GM23338 (cell line): ENCODE measurements at regions not wholly inside any gene's neighbourhood (a gene's known extent, or its start where the extent isn't known, plus 50 kb on each side); places are given as distances from the start of the nearest gene placed in this dataset.

Source experiments
- ATAC-seq: fragments of 200-7000 bp; cut with Tn5 transposase; 3 replicates; pipeline ENCODE4 v1.9.1; 2020
- DNase-seq: peaks from one replicate; pipeline ENCODE4 v3.0.0-alpha.2; 2015; ENCODE audit warnings: low spot score
- H2AFZ ChIP-seq: fragments of 200-600 bp; sonication (generic); 2 replicates; pipeline ENCODE4 v1.8.0; 2016; ENCODE audit warnings: antibody characterized with exemption, mild to moderate bottlenecking, moderate library complexity
- H3F3A ChIP-seq: fragments of 200-600 bp; sonication (generic); replicated peaks from 2 replicates; pipeline ENCODE4 v1.8.0; 2017; ENCODE audit warnings: antibody characterized with exemption, mixed run types, low read depth
- H3K27ac ChIP-seq: fragments of 200-600 bp; sonication (generic); 2 replicates; pipeline ENCODE4 v1.6.1; 2016; ENCODE audit warnings: low read depth
- H3K27me3 ChIP-seq: fragments of 200-600 bp; sonication (generic); 2 replicates; pipeline ENCODE4 v1.8.0; 2016; ENCODE audit warnings: mild to moderate bottlenecking, mixed run types, moderate library complexity; ENCODE audit not compliant: insufficient read depth
- H3K36me3 ChIP-seq: fragments of 200-600 bp; sonication (generic); 2 replicates; pipeline ENCODE4 v1.8.0; 2016; ENCODE audit warnings: mild to moderate bottlenecking; ENCODE audit not compliant: insufficient read depth
- H3K4me1 ChIP-seq: fragments of 200-600 bp; sonication (generic); 2 replicates; pipeline ENCODE4 v1.8.0; 2016; ENCODE audit warnings: mild to moderate bottlenecking, moderate library complexity; ENCODE audit not compliant: insufficient read depth
- H3K4me2 ChIP-seq: fragments of 200-600 bp; sonication (generic); 2 replicates; pipeline ENCODE4 v1.7.1; 2017; ENCODE audit warnings: mixed run types
- H3K4me3 ChIP-seq: fragments of 200-600 bp; sonication (generic); 2 replicates; pipeline ENCODE4 v1.6.1; 2016; ENCODE audit warnings: mixed run types
- H3K79me2 ChIP-seq: fragments of 200-600 bp; sonication (generic); replicated peaks from 2 replicates; pipeline ENCODE4 v1.8.0; 2017; ENCODE audit warnings: mild to moderate bottlenecking; ENCODE audit not compliant: insufficient read depth
- H3K9me2 ChIP-seq: fragments of 200-600 bp; sonication (generic); 2 replicates; pipeline ENCODE4 v1.8.0; 2017; ENCODE audit not compliant: insufficient read depth
- H4K20me1 ChIP-seq: fragments of 200-600 bp; sonication (generic); replicated peaks from 2 replicates; pipeline ENCODE4 v1.8.0; 2017; ENCODE audit warnings: mild to moderate bottlenecking; ENCODE audit not compliant: insufficient read depth
- H3K27ac Mint-ChIP-seq: 2 replicates; pipeline ENCODE4 v1.8.0; 2020; ENCODE audit warnings: inconsistent platforms, mild to moderate bottlenecking, moderate library complexity, mixed read lengths
- H3K27me3 Mint-ChIP-seq: 3 replicates; pipeline ENCODE4 v1.8.0; 2022; ENCODE audit warnings: low read depth, mild to moderate bottlenecking, moderate library complexity, mixed read lengths, inconsistent platforms; ENCODE audit not compliant: insufficient read depth, poor library complexity
- H3K36me3 Mint-ChIP-seq: 3 replicates; pipeline ENCODE4 v1.8.0; 2021; ENCODE audit warnings: low read depth, mild to moderate bottlenecking, inconsistent platforms, moderate library complexity, mixed read lengths
- H3K4me1 Mint-ChIP-seq: 3 replicates; pipeline ENCODE4 v1.8.0; 2020; ENCODE audit warnings: mild to moderate bottlenecking, inconsistent platforms, mixed read lengths
- H3K4me3 Mint-ChIP-seq: 3 replicates; pipeline ENCODE4 v1.8.0; 2021; ENCODE audit warnings: moderate library complexity, mild to moderate bottlenecking, inconsistent platforms, mixed read lengths
- H3K9me3 Mint-ChIP-seq: 3 replicates; pipeline ENCODE4 v1.8.0; 2020; ENCODE audit warnings: moderate library complexity, mild to moderate bottlenecking, inconsistent platforms, mixed read lengths
- EZH2 ChIP-seq: fragments of 200-600 bp; sonication (generic); IDR thresholded peaks from one replicate; pipeline ENCODE4 v1.8.0; 2017; ENCODE audit warnings: antibody characterized with exemption, mild to moderate bottlenecking, low read depth; ENCODE audit not compliant: unreplicated experiment
- EZH2phosphoT487 ChIP-seq: fragments of 200-600 bp; sonication (generic); IDR thresholded peaks from one replicate; pipeline ENCODE4 v1.8.1; 2018; ENCODE audit warnings: antibody characterized with exemption; ENCODE audit not compliant: unreplicated experiment
- JUNB ChIP-seq: IDR thresholded peaks from one replicate; pipeline ENCODE4 v1.6.1; 2016; ENCODE audit warnings: antibody characterized with exemption; ENCODE audit not compliant: unreplicated experiment
- NANOG ChIP-seq: IDR thresholded peaks from 2 replicates; pipeline ENCODE4 v1.6.1; 2016; ENCODE audit warnings: antibody characterized with exemption, borderline replicate concordance
- POLR2AphosphoS5 ChIP-seq: IDR thresholded peaks from 2 replicates; pipeline ENCODE4 v1.6.1; 2016; ENCODE audit warnings: antibody characterized with exemption, low read depth
- STAT1 ChIP-seq: IDR thresholded peaks from one replicate; pipeline ENCODE4 v1.6.1; 2016; ENCODE audit warnings: antibody characterized with exemption; ENCODE audit not compliant: unreplicated experiment
- ZNF114 ChIP-seq: fragments of 250-450 bp; sonication (Bioruptor Pico); IDR thresholded peaks from 2 replicates; pipeline ENCODE4 v1.5.0; 2020; ENCODE audit warnings: mild to moderate bottlenecking, moderate library complexity
- TF ChIP-seq, protein P1 (sequence below), 2 experiments: fragments of 200-600 bp in 1 of 2; sonication (generic) in 1 of 2; conservative IDR thresholded peaks; 2 replicates each; pipeline versions ENCODE4 v1.5.1 to v1.6.1; 2016 to 2017; ENCODE audit warnings: antibody characterized with exemption in 2 of 2, low read depth in 2 of 2, mild to moderate bottlenecking in 2 of 2, moderate library complexity in 1 of 2
- TF ChIP-seq, protein P2 (sequence below): IDR thresholded peaks from 2 replicates; pipeline ENCODE4 v1.6.1; 2016; ENCODE audit warnings: antibody characterized with exemption
- TF ChIP-seq, protein P3 (sequence below): fragments of 250-450 bp; sonication (Bioruptor Pico); IDR thresholded peaks from 2 replicates; pipeline ENCODE4 v1.5.0; 2020; ENCODE audit warnings: mild to moderate bottlenecking, moderate library complexity
- TF ChIP-seq, protein P4 (sequence below): IDR thresholded peaks from one replicate; pipeline ENCODE4 v1.6.1; 2018; ENCODE audit warnings: antibody characterized with exemption; ENCODE audit not compliant: unreplicated experiment

DNA sequence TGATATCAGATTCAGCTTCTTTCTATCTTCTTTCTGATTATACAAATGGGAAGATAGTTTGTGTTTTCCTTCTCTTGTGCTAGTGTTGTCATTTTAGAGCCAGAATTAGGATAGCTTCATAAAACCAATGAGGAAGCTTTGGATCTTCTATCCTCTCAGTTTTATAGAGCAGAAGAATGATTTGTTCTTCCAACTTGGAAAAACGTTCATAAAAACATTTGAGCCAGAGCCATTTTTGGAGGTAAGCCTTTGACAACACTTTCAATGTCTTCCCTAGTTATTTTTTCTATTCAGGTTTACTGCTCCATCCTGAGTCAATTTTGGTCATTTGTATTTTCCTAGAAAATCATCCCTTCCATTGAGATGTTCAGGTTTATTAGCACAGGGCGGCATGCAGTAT, 91.2 kb upstream of the MYOCD start:
- no peak for DNase-seq
- H3K4me3 ChIP-seq, result no peak overlapping the region
- H2AFZ ChIP-seq, result no peak overlapping the region
- H3K4me3 Mint-ChIP-seq, result no peak overlapping the region
- no peaks in the 10 kb centered on the region for H3K9me3 Mint-ChIP-seq
- no peaks in the 10 kb centered on the region for H3K79me2 ChIP-seq
- no peaks in the 10 kb centered on the region for H3F3A ChIP-seq
- no peaks in the 10 kb centered on the region for H4K20me1 ChIP-seq
- no peaks in the 10 kb centered on the region for H3K36me3 ChIP-seq
- no peak overlapping the region for H3K27ac Mint-ChIP-seq
- H3K4me2 ChIP-seq, result no peak overlapping the region
- peaks cover 3% of the 10 kb centered on the region for H3K27me3 Mint-ChIP-seq
- no peak for ATAC-seq
- TF ChIP-seq NANOG (no peak), POLR2AphosphoS5 (no peak), EZH2phosphoT487 (no peak), ZNF114 (CRISPR knock-in tag) (no peak), STAT1 (no peak), JUNB (no peak), EZH2 (no peak)
- TF ChIP-seq, protein P1, sequence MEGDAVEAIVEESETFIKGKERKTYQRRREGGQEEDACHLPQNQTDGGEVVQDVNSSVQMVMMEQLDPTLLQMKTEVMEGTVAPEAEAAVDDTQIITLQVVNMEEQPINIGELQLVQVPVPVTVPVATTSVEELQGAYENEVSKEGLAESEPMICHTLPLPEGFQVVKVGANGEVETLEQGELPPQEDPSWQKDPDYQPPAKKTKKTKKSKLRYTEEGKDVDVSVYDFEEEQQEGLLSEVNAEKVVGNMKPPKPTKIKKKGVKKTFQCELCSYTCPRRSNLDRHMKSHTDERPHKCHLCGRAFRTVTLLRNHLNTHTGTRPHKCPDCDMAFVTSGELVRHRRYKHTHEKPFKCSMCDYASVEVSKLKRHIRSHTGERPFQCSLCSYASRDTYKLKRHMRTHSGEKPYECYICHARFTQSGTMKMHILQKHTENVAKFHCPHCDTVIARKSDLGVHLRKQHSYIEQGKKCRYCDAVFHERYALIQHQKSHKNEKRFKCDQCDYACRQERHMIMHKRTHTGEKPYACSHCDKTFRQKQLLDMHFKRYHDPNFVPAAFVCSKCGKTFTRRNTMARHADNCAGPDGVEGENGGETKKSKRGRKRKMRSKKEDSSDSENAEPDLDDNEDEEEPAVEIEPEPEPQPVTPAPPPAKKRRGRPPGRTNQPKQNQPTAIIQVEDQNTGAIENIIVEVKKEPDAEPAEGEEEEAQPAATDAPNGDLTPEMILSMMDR (conservative IDR thresholded peaks at IDR 0.05; ENCODE audit: low read depth in 2 of 2), result no peak
- TF ChIP-seq, protein P2, sequence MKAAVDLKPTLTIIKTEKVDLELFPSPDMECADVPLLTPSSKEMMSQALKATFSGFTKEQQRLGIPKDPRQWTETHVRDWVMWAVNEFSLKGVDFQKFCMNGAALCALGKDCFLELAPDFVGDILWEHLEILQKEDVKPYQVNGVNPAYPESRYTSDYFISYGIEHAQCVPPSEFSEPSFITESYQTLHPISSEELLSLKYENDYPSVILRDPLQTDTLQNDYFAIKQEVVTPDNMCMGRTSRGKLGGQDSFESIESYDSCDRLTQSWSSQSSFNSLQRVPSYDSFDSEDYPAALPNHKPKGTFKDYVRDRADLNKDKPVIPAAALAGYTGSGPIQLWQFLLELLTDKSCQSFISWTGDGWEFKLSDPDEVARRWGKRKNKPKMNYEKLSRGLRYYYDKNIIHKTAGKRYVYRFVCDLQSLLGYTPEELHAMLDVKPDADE, result no peak
- TF ChIP-seq, protein P3, sequence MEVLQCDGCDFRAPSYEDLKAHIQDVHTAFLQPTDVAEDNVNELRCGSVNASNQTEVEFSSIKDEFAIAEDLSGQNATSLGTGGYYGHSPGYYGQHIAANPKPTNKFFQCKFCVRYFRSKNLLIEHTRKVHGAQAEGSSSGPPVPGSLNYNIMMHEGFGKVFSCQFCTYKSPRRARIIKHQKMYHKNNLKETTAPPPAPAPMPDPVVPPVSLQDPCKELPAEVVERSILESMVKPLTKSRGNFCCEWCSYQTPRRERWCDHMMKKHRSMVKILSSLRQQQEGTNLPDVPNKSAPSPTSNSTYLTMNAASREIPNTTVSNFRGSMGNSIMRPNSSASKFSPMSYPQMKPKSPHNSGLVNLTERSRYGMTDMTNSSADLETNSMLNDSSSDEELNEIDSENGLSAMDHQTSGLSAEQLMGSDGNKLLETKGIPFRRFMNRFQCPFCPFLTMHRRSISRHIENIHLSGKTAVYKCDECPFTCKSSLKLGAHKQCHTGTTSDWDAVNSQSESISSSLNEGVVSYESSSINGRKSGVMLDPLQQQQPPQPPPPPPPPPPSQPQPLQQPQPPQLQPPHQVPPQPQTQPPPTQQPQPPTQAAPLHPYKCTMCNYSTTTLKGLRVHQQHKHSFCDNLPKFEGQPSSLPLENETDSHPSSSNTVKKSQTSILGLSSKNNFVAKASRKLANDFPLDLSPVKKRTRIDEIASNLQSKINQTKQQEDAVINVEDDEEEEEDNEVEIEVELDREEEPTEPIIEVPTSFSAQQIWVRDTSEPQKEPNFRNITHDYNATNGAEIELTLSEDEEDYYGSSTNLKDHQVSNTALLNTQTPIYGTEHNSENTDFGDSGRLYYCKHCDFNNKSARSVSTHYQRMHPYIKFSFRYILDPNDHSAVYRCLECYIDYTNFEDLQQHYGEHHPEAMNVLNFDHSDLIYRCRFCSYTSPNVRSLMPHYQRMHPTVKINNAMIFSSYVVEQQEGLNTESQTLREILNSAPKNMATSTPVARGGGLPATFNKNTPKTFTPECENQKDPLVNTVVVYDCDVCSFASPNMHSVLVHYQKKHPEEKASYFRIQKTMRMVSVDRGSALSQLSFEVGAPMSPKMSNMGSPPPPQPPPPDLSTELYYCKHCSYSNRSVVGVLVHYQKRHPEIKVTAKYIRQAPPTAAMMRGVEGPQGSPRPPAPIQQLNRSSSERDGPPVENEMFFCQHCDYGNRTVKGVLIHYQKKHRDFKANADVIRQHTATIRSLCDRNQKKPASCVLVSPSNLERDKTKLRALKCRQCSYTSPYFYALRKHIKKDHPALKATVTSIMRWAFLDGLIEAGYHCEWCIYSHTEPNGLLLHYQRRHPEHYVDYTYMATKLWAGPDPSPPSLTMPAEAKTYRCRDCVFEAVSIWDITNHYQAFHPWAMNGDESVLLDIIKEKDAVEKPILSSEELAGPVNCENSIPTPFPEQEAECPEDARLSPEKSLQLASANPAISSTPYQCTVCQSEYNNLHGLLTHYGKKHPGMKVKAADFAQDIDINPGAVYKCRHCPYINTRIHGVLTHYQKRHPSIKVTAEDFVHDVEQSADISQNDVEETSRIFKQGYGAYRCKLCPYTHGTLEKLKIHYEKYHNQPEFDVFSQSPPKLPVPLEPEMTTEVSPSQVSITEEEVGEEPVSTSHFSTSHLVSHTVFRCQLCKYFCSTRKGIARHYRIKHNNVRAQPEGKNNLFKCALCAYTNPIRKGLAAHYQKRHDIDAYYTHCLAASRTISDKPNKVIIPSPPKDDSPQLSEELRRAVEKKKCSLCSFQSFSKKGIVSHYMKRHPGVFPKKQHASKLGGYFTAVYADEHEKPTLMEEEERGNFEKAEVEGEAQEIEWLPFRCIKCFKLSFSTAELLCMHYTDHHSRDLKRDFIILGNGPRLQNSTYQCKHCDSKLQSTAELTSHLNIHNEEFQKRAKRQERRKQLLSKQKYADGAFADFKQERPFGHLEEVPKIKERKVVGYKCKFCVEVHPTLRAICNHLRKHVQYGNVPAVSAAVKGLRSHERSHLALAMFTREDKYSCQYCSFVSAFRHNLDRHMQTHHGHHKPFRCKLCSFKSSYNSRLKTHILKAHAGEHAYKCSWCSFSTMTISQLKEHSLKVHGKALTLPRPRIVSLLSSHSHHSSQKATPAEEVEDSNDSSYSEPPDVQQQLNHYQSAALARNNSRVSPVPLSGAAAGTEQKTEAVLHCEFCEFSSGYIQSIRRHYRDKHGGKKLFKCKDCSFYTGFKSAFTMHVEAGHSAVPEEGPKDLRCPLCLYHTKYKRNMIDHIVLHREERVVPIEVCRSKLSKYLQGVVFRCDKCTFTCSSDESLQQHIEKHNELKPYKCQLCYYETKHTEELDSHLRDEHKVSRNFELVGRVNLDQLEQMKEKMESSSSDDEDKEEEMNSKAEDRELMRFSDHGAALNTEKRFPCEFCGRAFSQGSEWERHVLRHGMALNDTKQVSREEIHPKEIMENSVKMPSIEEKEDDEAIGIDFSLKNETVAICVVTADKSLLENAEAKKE, result no peak
- TF ChIP-seq, protein P4, sequence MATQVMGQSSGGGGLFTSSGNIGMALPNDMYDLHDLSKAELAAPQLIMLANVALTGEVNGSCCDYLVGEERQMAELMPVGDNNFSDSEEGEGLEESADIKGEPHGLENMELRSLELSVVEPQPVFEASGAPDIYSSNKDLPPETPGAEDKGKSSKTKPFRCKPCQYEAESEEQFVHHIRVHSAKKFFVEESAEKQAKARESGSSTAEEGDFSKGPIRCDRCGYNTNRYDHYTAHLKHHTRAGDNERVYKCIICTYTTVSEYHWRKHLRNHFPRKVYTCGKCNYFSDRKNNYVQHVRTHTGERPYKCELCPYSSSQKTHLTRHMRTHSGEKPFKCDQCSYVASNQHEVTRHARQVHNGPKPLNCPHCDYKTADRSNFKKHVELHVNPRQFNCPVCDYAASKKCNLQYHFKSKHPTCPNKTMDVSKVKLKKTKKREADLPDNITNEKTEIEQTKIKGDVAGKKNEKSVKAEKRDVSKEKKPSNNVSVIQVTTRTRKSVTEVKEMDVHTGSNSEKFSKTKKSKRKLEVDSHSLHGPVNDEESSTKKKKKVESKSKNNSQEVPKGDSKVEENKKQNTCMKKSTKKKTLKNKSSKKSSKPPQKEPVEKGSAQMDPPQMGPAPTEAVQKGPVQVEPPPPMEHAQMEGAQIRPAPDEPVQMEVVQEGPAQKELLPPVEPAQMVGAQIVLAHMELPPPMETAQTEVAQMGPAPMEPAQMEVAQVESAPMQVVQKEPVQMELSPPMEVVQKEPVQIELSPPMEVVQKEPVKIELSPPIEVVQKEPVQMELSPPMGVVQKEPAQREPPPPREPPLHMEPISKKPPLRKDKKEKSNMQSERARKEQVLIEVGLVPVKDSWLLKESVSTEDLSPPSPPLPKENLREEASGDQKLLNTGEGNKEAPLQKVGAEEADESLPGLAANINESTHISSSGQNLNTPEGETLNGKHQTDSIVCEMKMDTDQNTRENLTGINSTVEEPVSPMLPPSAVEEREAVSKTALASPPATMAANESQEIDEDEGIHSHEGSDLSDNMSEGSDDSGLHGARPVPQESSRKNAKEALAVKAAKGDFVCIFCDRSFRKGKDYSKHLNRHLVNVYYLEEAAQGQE, result no peak
- H3K9me2 ChIP-seq, result 0 out of 2 replicates have a peak, but pooled peaks cover 6% of the 10 kb centered on the region
- no peak overlapping the region for H3K27ac ChIP-seq
- no peaks in the 10 kb centered on the region for H3K4me1 ChIP-seq
- H3K4me1 Mint-ChIP-seq, result no peaks in the 10 kb centered on the region
- H3K36me3 Mint-ChIP-seq, result no peaks in the 10 kb centered on the region
- no peaks in the 10 kb centered on the region for H3K27me3 ChIP-seq
